HG02642 (cell line): ENCODE measurements at regions not wholly inside any gene's neighbourhood (a gene's known extent, or its start where the extent isn't known, plus 50 kb on each side); places are given as distances from the start of the nearest gene placed in this dataset.

Experiments used
- ATAC-seq: cut with Tn5 transposase; IDR thresholded peaks from one replicate; pipeline ENCODE4 v1.9.1; 2021; ENCODE audit warnings: mild to moderate bottlenecking; ENCODE audit not compliant: unreplicated experiment, poor library complexity

- ATAC-seq, result no peak
These were observed 535.0 kb upstream of the CDH18 start for GRCh38 chr5:20522905-20523482.

- ATAC-seq, result no peak
These were observed 527.6 kb upstream of the CDH18 start for GRCh38 chr5:20515606-20516005.

GRCh38 chr5:20514145-20514544 lies 526.1 kb upstream of the CDH18 start:
- no peak for ATAC-seq

GRCh38 chr5:20500546-20500945 lies 512.5 kb upstream of the CDH18 start:
- ATAC-seq, result no peak

- ATAC-seq, result no peak
These were observed 510.9 kb upstream of the CDH18 start for GRCh38 chr5:20498926-20499325.

DNA sequence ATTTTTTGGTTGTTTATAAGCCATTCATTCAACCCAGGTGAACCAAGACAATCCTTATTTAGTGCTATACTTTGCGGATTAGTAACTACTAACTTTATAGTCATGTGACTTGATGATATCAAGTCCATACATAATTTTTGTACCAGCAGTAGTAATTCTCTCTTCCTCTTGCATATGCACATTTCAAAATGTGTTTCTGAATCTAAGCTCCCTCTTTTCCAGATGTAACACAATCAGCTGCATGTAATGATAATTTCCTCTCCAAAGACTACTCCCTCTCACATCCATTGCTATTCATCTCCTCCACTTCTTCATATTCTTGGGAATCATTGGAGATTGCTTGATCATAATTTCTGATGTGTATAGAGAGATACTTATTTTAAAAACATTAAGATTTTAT lies 510.1 kb upstream of the CDH18 start:
- no peak for ATAC-seq

- no peak for ATAC-seq
These were observed 509.4 kb upstream of the CDH18 start for GRCh38 chr5:20497356-20497755.

GRCh38 chr5:20494706-20495105 lies 506.7 kb upstream of the CDH18 start:
- ATAC-seq, result no peak

- ATAC-seq, result no peak
These were observed 498.8 kb upstream of the CDH18 start for GRCh38 chr5:20486826-20487225.

DNA sequence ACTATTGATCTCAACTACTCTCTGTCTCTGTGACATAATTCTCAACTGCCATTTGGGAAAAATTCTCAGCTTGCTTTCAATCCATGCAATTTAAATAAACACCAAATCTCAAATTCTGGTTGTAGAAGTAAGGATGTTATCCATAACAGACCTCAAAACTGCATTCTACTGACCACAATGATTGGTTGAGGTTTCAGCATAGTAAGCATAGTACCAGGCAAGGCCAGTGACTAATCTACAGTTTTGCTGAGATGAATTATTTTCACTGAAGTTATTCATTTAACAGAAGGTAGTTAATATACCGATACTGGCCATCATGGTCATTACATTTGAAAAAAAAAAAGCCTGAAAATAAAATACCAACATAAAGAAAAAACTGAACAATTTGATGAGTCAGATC lies 488.0 kb upstream of the CDH18 start:
- ATAC-seq, result no peak

DNA sequence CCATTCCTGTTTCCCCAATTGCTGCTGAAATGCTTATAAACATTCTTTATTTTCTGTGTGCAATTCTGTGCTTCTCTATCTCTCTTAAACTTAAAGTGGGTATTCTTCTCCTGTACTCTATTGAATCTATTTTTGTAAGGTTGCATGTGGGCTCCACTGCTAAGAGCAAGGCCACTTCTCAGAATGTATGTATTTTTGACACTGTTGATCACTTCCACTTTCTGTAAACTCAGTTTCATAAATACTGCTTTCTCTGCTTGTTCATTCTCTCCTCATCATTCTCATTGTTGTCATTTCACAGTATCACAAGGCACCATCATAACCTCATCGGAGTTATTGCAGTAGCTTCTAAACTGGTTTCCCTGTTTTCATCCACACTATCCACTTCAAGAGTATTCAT lies 483.0 kb upstream of the CDH18 start:
- no peak for ATAC-seq

DNA sequence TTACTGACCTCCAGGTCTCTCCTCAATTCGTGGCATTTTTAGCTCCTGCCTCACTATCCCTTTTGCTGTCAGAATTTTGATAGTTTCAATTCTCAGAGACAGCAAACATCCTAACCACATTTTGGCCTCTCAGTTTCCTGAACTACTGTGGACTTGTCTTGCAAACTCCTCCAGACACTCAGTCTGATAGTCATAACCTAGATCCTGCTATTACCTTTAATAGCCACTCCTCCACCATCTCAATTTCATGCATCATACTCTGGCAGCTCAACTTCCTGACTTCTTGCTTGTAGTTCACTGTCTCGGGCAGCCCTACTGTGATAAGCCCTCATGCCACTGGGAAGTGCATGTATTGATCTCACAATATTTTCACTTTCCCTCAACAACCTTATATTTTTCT lies 481.8 kb upstream of the CDH18 start:
- ATAC-seq, result no peak

DNA sequence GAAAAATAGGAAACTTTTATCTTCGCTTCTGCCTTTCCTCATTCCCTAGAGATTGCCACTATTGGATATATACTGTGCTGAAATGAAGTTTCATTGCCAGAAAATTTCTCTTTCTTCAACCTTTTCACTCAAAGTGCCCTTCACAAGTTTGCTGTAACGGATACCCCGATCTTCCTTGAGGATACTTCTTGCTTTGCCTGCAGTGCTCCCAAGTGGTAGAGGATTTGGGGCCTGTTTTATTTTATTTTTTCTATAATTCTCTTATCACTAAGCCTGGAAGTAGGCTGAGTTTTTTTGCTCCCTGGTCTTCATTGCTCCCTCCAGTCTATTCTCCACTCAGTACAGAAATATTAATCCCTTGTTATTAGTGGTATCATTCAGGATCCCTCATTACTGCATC lies 481.4 kb upstream of the CDH18 start:
- ATAC-seq, result no peak

DNA sequence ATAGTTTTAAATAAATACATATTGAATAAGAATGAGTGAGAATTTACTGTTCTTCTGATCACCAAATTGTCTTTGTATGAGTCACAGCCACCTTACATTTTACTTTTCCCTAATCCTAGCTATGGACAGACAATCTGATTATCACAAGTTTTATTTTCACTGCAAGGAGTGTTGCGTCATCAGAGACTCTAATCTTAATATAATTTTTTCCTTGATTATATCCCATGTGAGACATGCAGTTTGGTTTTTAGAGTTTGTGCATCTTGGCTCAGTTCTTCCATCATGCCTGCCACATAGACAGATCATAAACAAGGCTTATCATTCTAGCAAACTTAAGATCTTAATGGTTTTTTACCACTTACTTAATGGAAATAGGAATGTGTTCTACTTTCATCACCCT lies 478.5 kb upstream of the CDH18 start:
- ATAC-seq, result no peak

DNA sequence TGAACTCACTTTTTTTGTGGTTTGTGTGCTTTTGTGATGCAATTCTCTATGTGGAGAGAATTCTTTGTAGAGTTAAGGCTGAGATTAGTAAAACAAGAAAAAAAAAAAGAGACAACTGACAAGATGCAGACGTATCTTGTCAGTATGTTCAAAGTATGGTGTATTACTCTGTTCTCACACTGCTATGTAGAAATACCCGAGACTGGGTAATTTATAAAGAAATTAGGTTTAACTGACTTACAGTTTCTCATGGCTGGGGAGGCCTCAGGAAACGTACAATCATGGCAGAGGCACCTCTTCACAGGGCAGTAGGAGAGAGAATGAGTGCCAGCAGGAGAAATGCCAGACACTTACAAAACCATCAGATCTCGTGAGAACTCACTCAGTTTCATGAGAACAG lies 475.2 kb upstream of the CDH18 start:
- ATAC-seq, result no peak

DNA sequence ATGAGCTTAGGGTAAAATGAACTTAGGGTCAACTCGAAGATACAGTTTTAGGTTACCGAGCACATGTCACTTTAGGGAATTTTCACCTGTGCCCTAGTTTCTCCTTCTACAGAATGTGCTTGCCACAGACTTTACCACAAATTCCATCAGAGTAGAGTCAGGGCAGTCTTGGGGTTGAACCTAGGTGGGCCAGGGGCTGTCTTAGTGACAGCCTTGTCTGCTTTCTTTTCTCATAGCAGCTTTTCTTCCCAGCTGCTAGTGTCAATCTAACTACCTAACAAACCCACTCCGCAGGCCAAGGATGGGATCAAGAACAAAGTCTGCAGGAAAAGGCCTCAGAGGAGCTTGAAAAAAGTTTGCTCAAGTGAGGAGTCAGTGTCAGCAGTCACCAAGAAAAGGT lies 458.1 kb upstream of the CDH18 start:
- no peak for ATAC-seq

DNA sequence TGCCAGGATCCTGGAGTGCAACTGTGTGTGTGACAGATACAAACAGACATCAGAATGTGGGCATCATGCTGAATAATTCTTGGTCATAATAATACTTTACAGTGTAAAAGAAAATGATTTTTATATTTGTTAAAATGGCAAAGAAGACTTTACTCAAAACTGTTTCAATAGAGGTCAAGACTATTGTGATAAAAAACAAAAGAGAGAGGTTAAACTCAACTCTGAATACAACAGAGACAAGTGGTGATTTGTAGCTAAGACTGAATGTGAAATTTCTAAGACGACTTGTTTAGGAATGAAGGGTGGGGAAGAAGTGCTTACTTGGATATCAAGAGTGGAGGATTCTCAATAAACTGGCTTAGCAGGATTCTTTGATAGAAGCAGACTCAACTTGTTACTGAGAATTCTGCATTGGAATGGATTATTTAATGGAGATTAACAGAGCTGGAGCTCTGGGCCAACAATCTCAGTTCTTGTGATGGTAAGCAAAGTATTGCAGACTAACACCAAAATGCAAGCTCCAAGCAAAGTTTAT lies 457.4 kb upstream of the CDH18 start:
- ATAC-seq, result no peak

- ATAC-seq, result no peak
These were observed 446.8 kb upstream of the CDH18 start for GRCh38 chr5:20434786-20435185.

- no peak for ATAC-seq
These were observed 433.1 kb upstream of the CDH18 start for GRCh38 chr5:20420991-20421595.
